ENCODE measurements at regions not wholly inside any gene's neighbourhood (a gene's known extent, or its start where the extent isn't known, plus 50 kb on each side); places are given as distances from the start of the nearest gene placed in this dataset.

DNA sequence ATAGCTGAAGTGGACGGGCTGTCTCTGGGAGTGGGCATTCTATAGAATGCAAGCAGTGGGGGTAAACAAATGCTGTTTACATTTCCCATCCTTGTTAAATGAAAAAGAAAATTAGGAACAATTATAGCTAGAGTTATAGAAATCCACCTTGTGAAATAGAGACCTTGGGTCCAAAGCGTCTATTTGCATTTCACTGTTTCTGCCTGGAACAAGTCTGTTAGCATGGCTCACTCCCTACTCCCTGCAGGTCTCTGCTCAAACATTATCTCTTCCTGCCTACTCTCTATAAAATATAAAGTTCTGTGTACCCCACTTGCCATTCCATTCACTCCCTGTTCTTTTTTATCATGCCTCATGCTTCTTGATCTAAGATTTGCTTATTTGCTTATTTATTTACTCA is 975.7 kb upstream of the WWC1 start:
- TF ChIP-seq, protein P1, sequence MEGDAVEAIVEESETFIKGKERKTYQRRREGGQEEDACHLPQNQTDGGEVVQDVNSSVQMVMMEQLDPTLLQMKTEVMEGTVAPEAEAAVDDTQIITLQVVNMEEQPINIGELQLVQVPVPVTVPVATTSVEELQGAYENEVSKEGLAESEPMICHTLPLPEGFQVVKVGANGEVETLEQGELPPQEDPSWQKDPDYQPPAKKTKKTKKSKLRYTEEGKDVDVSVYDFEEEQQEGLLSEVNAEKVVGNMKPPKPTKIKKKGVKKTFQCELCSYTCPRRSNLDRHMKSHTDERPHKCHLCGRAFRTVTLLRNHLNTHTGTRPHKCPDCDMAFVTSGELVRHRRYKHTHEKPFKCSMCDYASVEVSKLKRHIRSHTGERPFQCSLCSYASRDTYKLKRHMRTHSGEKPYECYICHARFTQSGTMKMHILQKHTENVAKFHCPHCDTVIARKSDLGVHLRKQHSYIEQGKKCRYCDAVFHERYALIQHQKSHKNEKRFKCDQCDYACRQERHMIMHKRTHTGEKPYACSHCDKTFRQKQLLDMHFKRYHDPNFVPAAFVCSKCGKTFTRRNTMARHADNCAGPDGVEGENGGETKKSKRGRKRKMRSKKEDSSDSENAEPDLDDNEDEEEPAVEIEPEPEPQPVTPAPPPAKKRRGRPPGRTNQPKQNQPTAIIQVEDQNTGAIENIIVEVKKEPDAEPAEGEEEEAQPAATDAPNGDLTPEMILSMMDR (IDR thresholded peaks at IDR 0.05; ENCODE audit: insufficient read depth, low read length, poor library complexity, severe bottlenecking) = no peak
- TF ChIP-seq EZH2phosphoT487 (conservative IDR thresholded peaks at IDR 0.05; ENCODE audit: low read length) = no peak

All from SU-DHL-6 (cell line).